ENCODE measurements at regions not wholly inside any gene's neighbourhood (a gene's known extent, or its start where the extent isn't known, plus 50 kb on each side); places are given as distances from the start of the nearest gene placed in this dataset.
A peak's percentile ranks its signal among the peaks of the same experiment; 100 is the strongest.
"Not testable (repeated sequence)": the region's sequence is repeated elsewhere in the genome, so short reads cannot be mapped to it uniquely, and the experiment has no call there.

GRCh38 chr4:79623021-79623870 is 215.2 kb upstream of the GK2 start:
- DNase-seq (ENCODE audit: low spot score in 2 of 2) (no peak), ATAC-seq (no peak)
- H3K4me1 Mint-ChIP-seq: no peaks in the 10 kb centered on the region
- H3K36me3 Mint-ChIP-seq: no peaks in the 10 kb centered on the region
- no peak overlapping the region for H3K27ac Mint-ChIP-seq
- H3K4me3 Mint-ChIP-seq: no peak overlapping the region
- H3K9me3 Mint-ChIP-seq: no peaks in the 10 kb centered on the region

GRCh38 chr4:79621061-79621460 is 213.0 kb upstream of the GK2 start:
- DNase-seq (ENCODE audit: low spot score in 2 of 2) (no peak), ATAC-seq (no peak)
- H3K9me3 Mint-ChIP-seq: no peaks in the 10 kb centered on the region
- H3K4me3 Mint-ChIP-seq: no peak overlapping the region
- H3K27ac Mint-ChIP-seq: no peak overlapping the region
- H3K36me3 Mint-ChIP-seq: no peaks in the 10 kb centered on the region
- H3K4me1 Mint-ChIP-seq: no peaks in the 10 kb centered on the region

GRCh38 chr4:79620617-79621016 is 212.6 kb upstream of the GK2 start:
- Mint-ChIP-seq H3K36me3 (no peaks in the 10 kb centered on the region), H3K9me3 (no peaks in the 10 kb centered on the region), H3K4me1 (no peaks in the 10 kb centered on the region), H3K4me3 (no peak overlapping the region), H3K27ac (no peak overlapping the region)
- DNase-seq (ENCODE audit: low spot score in 2 of 2) (no peak), ATAC-seq (no peak)

- no peak overlapping the region for H3K27ac Mint-ChIP-seq
- DNase-seq (ENCODE audit: low spot score in 2 of 2) (no peak), ATAC-seq (no peak)
- H3K9me3 Mint-ChIP-seq: peaks cover 3% of the 10 kb centered on the region
- H3K4me1 Mint-ChIP-seq: no peaks in the 10 kb centered on the region
- no peak overlapping the region for H3K4me3 Mint-ChIP-seq
- H3K36me3 Mint-ChIP-seq: no peaks in the 10 kb centered on the region
Observed at GRCh38 chr4:79613269-79613935, 205.4 kb upstream of the GK2 start.

GRCh38 chr4:79611026-79611425 is 203.0 kb upstream of the GK2 start:
- no peaks in the 10 kb centered on the region for H3K4me1 Mint-ChIP-seq
- DNase-seq (ENCODE audit: low spot score in 2 of 2): no peak
- peaks cover 3% of the 10 kb centered on the region for H3K9me3 Mint-ChIP-seq
- H3K4me3 Mint-ChIP-seq: no peak overlapping the region
- H3K27ac Mint-ChIP-seq: no peak overlapping the region
- no peaks in the 10 kb centered on the region for H3K36me3 Mint-ChIP-seq
- ATAC-seq: no peak

- Mint-ChIP-seq H3K27ac (no peak overlapping the region), H3K4me1 (no peaks in the 10 kb centered on the region), H3K4me3 (no peak overlapping the region), H3K36me3 (no peaks in the 10 kb centered on the region), H3K9me3 (peaks cover 3% of the 10 kb centered on the region)
- no peak for ATAC-seq
- DNase-seq (ENCODE audit: low spot score in 2 of 2): no peak
Observed at GRCh38 chr4:79609817-79610216, 201.8 kb upstream of the GK2 start.

GRCh38 chr4:79607979-79608378 is 200.0 kb upstream of the GK2 start:
- Mint-ChIP-seq H3K4me1 (no peaks in the 10 kb centered on the region), H3K36me3 (no peaks in the 10 kb centered on the region), H3K27ac (no peak overlapping the region), H3K9me3 (peaks cover 3% of the 10 kb centered on the region), H3K4me3 (no peak overlapping the region)
- no peak for DNase-seq (ENCODE audit: low spot score in 2 of 2)
- no peak for ATAC-seq

GRCh38 chr4:79604152-79604551 is 196.1 kb upstream of the GK2 start:
- H3K36me3 Mint-ChIP-seq: no peaks in the 10 kb centered on the region
- ATAC-seq: no peak
- no peaks in the 10 kb centered on the region for H3K4me1 Mint-ChIP-seq
- no peaks in the 10 kb centered on the region for H3K9me3 Mint-ChIP-seq
- H3K4me3 Mint-ChIP-seq: no peak overlapping the region
- no peak overlapping the region for H3K27ac Mint-ChIP-seq
- no peak for DNase-seq (ENCODE audit: low spot score in 2 of 2)

GRCh38 chr4:79603681-79604080 is 195.7 kb upstream of the GK2 start:
- Mint-ChIP-seq H3K4me1 (no peaks in the 10 kb centered on the region), H3K36me3 (no peaks in the 10 kb centered on the region), H3K27ac (no peak overlapping the region), H3K4me3 (no peak overlapping the region), H3K9me3 (no peaks in the 10 kb centered on the region)
- DNase-seq (ENCODE audit: low spot score in 2 of 2): no peak
- ATAC-seq: peak; percentile 51

- Mint-ChIP-seq H3K9me3 (no peaks in the 10 kb centered on the region), H3K4me1 (no peaks in the 10 kb centered on the region), H3K36me3 (no peaks in the 10 kb centered on the region), H3K27ac (no peak overlapping the region), H3K4me3 (no peak overlapping the region)
- DNase-seq (ENCODE audit: low spot score in 2 of 2) (no peak), ATAC-seq (no peak)
Observed at GRCh38 chr4:79599691-79600090, 191.7 kb upstream of the GK2 start.

GRCh38 chr4:79598801-79599200 is 190.8 kb upstream of the GK2 start:
- ATAC-seq: no peak
- DNase-seq (ENCODE audit: low spot score in 2 of 2): no peak
- no peaks in the 10 kb centered on the region for H3K4me1 Mint-ChIP-seq
- no peak overlapping the region for H3K27ac Mint-ChIP-seq
- H3K4me3 Mint-ChIP-seq: no peak overlapping the region
- H3K36me3 Mint-ChIP-seq: no peaks in the 10 kb centered on the region
- H3K9me3 Mint-ChIP-seq: no peaks in the 10 kb centered on the region

GRCh38 chr4:79598214-79598613 is 190.2 kb upstream of the GK2 start:
- Mint-ChIP-seq H3K4me3 (no peak overlapping the region), H3K9me3 (no peaks in the 10 kb centered on the region), H3K36me3 (no peaks in the 10 kb centered on the region), H3K4me1 (no peaks in the 10 kb centered on the region), H3K27ac (no peak overlapping the region)
- ATAC-seq (no peak), DNase-seq (ENCODE audit: low spot score in 2 of 2) (no peak)

- DNase-seq (ENCODE audit: low spot score in 2 of 2) (no peak), ATAC-seq (no peak)
- Mint-ChIP-seq H3K36me3 (no peaks in the 10 kb centered on the region), H3K27ac (no peak overlapping the region), H3K4me1 (no peaks in the 10 kb centered on the region), H3K9me3 (peaks cover 2% of the 10 kb centered on the region), H3K4me3 (no peak overlapping the region)
Observed at GRCh38 chr4:79597266-79597665, 189.2 kb upstream of the GK2 start.

- H3K4me3 Mint-ChIP-seq; H3K36me3 Mint-ChIP-seq; H3K4me1 Mint-ChIP-seq; H3K27ac Mint-ChIP-seq; H3K9me3 Mint-ChIP-seq; DNase-seq (ENCODE audit: low spot score in 2 of 2); ATAC-seq: not testable (repeated sequence)
Observed at GRCh38 chr4:79592218-79592617, 184.2 kb upstream of the GK2 start.

- no peaks in the 10 kb centered on the region for H3K4me1 Mint-ChIP-seq
- H3K36me3 Mint-ChIP-seq: no peaks in the 10 kb centered on the region
- no peak overlapping the region for H3K4me3 Mint-ChIP-seq
- ATAC-seq (no peak), DNase-seq (ENCODE audit: low spot score in 2 of 2) (no peak)
- no peak overlapping the region for H3K27ac Mint-ChIP-seq
- H3K9me3 Mint-ChIP-seq: peaks cover 2% of the 10 kb centered on the region
Observed at GRCh38 chr4:79588679-79589078, 180.7 kb upstream of the GK2 start.

- not testable (repeated sequence) for H3K27ac Mint-ChIP-seq; H3K4me3 Mint-ChIP-seq; H3K9me3 Mint-ChIP-seq; DNase-seq (ENCODE audit: low spot score in 2 of 2); H3K36me3 Mint-ChIP-seq; H3K4me1 Mint-ChIP-seq; ATAC-seq
Observed at GRCh38 chr4:79587207-79587606, 179.2 kb upstream of the GK2 start.

All from stimulated activated effector memory CD8-positive, alpha-beta T cell treated with anti-CD3 and anti-CD28 coated beads, Interleukin-12 subunit alpha, Interleukin-12 subunit beta, amount 100 ng/mL, for 72 hours (primary cell).